ENCODE measurements at regions not wholly inside any gene's neighbourhood (a gene's known extent, or its start where the extent isn't known, plus 50 kb on each side); places are given as distances from the start of the nearest gene placed in this dataset.
A peak's percentile ranks its signal among the peaks of the same experiment; 100 is the strongest.

DNA sequence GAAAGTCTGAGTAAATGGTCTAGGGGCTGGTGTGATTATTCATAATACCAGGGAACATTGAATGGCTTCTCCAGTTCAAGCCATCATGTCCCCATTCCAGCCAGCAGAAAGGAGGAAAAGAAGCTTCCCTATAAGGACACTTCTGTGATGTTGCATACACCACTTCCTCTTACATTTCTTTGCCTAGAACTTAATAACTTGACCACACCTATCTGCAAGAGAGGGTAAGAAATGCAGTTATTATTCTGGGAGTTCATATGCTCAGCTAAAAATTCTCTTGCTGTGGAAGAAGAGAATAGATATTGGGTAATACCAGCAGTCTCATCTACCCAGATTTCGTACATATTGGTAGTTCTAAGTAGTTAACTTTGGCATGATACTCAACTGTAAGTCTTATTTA, 166.1 kb downstream of the SLC28A3 start:
- DNase-seq (ENCODE audit: low read depth), result no peak

DNA sequence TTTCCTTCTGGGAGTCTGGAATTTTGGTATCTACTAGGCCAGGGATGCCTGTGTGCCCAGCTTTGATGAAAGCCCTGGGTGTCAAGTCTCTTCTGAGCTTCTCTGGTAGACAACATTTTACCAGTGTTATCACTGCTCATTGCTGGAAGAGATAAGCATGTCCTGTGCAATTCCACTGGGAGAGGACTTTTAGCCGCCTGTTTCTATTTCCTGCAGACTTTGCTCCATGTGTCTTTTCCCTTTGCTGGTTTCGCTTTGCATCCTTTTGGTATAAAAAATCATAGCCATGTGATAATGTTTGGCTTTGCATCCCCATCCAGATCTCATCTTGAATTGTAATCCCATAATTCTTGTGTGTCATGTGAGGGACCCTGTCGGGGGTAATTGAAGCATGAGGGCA, 163.2 kb downstream of the SLC28A3 start:
- no peak for DNase-seq (ENCODE audit: low read depth)

DNA sequence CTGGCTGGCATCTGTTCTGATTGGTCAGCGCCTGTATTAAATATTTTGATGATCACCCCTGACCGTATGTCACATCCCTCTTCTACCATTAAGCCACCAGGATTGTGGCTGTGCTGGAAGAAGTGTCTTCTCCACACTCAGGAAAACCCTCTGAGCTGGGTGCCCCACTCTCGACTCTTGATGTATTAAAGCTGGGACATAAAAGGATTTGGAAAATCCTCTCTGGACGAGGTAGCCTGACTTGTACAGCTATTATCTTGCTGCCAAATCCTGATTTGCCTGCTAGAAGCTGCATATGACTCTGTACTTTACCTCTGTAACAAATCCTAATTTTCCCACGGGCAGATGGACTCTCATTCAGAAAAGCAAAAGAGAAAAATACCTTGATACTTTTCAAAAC, 161.0 kb downstream of the SLC28A3 start:
- no peak for DNase-seq (ENCODE audit: low read depth)

DNA sequence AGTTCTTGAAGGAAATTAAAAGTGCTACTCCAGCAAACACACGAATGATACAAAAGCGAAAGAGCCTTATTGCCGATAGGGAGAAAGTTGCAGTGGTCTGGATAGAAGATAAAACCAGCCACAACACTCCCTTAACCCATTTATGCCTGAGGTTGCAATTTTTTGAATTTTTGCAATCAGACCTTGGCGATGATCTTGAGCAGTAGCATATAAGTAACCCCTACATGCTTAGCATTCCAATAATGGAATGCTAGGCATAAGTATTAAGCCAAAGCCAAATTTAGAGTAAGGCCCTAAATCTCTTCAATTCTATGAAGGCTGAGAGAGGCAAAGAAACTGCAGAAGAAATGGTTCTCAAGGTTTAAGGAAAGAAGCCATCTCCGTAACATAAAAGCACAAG, 153.5 kb downstream of the SLC28A3 start:
- peak; percentile 25 for DNase-seq (ENCODE audit: low read depth)

DNA sequence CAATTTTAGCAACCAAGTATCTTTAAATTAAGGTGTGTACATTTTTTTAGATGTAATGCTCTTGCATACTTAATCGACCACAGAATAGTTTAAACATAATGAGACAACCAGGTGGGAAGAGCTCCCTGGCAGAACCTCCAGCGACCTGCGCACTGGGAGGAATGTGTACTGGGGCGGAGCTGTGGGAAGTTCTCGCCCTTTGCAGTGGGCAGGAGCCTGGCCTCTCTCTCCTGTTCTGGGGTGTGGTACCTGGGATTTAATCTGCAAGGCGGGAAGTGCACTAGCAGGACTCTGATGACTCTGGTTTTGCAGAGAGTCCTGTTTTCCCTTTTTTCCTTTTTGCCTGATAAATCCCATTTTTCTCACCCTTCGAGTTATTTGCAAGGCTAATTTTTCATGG, 150.7 kb downstream of the SLC28A3 start:
- no peak for DNase-seq (ENCODE audit: low read depth)

DNA sequence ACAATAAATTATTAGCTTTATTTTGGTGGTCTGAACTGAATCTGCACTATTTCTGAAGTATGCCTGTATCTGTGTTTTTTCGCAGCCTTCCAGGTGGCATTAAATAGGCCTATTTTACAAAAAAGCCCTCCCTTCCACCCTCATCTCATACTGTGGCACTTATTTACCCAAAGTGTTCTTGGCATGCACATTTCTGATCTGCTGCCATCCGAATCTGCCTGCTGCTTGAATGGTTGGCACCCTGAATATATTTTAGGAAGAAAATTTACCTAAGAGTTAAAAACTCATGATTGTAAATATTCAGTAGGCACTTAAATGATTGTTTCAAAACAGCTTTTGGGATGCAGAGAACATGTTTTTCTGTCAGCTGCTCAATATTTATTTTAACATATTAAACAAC, 150.1 kb downstream of the SLC28A3 start:
- DNase-seq (ENCODE audit: low read depth), result no peak

DNA sequence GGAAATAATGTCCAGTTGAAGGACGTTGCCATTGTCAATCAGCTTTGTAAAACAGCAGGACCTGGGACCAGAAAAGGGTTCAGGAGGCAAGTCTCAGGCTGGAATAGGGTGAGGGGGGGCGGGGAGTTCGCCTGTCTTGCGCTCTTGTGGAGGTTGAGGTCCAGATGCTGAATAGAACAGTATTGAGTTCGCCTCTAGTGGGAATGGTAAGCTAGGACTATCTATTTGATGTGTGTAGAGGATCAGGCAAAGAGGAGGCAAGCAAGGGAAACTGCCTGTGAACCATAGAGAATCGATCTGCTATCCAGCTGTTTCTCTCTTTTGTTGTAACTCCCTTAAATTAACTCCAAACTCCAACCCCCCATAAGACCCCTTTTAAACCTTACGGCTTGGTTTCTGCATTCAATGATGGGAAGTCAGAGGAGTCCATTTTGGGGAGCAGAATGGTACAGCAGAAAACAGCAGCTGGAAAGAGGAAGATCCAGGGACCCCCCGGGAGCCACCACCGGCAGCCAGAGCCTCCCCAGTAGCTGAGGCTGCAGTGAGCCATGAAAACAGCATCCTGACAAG, 133.7 kb downstream of the SLC28A3 start:
- DNase-seq (ENCODE audit: low read depth), result no peak

DNA sequence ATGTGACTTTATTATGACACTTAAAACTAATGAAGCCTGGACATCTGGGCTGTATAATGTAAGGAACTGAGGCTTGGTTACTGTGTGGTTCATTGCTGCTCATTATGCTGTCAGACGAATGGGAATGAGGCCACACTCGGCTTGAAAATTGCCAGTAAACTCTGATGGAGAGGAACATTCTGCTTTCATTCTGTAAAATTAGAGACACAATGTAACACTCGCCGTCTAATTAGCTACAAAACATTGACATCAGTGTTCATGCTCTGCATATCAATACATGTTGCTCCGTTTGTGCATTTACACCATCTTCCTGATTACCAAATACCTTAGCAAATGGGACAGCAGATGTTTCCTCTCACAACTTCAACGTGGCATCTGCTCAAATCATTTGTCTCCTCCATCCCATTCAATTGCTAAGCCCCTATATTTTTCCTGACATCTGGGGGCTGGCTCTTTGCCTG, 133.0 kb downstream of the SLC28A3 start:
- DNase-seq (ENCODE audit: low read depth), result no peak

DNA sequence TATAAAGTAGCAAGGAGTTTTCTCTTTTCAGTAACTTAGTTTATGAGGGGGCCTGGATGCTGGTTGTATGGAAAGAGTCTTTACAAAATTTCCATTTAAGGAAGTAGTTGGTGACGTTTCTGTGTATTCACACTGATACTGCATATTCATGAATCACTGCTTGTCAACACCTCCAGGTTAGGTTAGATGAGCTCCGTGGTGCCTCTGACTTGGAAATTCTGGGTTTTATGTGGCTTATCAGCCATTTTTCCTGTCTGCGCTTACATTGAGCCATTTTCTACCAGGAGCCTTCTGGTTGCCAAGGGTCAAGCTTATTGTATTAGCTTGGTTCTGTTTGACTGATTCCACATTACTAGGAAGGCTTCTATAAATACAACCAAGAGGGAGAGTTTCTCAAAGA, 128.3 kb downstream of the SLC28A3 start:
- no peak for DNase-seq (ENCODE audit: low read depth)

DNA sequence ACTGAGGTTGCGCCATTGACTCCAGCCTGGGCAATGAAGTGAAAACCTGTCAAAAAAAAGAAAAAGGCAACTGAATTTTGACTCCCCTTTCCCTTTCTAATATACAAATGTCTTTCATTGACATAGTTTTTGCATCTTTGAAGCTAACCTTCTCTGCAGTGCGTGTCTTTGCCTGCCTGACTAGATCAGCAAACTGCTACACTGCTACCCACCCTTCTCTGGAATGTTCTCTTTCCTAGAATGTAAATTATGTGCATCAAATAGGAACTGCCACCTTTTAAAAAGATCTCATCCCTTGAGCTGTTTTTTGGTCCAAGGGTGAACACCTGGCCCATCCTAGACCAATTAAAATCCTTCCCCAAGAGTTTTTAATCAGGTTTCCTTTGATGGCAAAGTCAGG, 127.6 kb downstream of the SLC28A3 start:
- no peak for DNase-seq (ENCODE audit: low read depth)

DNA sequence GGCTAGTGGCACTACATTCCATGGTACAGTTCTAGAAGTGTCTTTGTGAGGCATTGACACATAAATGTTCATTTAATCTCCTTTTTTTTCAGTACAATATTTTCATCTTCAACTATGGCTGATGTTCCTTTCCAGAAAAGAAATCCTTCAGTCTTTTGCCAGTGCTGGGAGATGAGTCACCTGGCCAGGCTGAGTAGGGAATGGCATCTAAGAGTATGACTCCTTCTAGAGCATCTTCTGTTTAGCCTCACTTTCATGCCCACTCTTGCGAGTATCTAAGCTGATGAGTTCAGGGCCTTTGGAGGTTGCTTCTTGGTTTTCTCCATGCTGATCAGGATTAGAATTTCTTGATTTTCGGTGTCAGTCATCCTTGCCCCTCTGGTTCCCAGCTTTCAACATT, 124.4 kb downstream of the SLC28A3 start:
- peak; percentile 26 for DNase-seq (ENCODE audit: low read depth)

DNA sequence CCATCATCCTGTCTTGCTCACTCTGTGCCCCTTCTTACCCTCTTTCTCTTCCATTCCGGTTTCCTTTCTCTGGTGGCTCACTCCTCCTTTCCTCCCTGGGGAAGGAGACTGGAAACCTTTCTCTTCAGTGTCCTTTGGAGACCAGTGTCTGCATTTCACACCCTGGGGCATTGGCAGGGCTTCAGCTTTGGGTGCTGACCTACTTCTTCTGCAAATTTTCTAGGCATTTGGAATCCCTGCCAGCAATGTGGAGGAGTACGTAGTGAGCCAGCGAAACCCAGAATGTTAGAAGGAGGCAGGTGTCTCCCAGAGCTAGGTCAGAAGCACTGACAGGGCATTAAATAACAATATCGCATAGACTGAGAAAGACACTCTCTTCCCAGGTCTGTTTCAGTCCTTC, 122.2 kb downstream of the SLC28A3 start:
- DNase-seq (ENCODE audit: low read depth), result no peak

DNA sequence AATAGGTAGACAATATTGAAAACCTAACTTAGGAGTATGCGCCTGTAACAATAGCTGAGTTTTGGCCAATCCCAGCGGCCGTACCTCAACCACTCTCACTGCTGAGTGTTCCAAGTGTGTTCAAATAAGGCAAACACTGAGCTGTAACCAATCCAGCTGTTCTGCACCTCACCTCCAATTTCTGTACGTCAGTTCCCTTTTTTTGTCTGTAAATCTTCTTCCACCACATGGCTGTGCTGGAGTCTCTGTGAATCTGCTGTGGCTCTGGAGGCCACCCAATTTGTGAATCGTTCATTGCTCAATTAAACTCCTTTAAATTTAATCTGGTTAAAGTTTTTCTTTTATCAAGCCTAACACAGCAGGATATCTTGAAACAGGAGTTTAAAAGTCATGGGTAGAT, 116.3 kb downstream of the SLC28A3 start:
- no peak for DNase-seq (ENCODE audit: low read depth)

Data from renal cortical epithelial cell (primary cell).